DMS153 treated with DMSO at 0.1 percent for 48 hours (cell line): ENCODE measurements at regions not wholly inside any gene's neighbourhood (a gene's known extent, or its start where the extent isn't known, plus 50 kb on each side); places are given as distances from the start of the nearest gene placed in this dataset.
"Not testable (repeated sequence)": the region's sequence is repeated elsewhere in the genome, so short reads cannot be mapped to it uniquely, and the experiment has no call there.

Source experiments
- DNase-seq: peaks from one replicate; lab custom pipeline; 2025; ENCODE audit not compliant: unreplicated experiment; lab: John Stamatoyannopoulos, UW

- DNase-seq = no peak
Measured at GRCh38 chr12:84075991-84076390, 836.6 kb downstream of the SLC6A15 start.

GRCh38 chr12:84073401-84073800 is 839.2 kb downstream of the SLC6A15 start:
- no peak for DNase-seq

DNA sequence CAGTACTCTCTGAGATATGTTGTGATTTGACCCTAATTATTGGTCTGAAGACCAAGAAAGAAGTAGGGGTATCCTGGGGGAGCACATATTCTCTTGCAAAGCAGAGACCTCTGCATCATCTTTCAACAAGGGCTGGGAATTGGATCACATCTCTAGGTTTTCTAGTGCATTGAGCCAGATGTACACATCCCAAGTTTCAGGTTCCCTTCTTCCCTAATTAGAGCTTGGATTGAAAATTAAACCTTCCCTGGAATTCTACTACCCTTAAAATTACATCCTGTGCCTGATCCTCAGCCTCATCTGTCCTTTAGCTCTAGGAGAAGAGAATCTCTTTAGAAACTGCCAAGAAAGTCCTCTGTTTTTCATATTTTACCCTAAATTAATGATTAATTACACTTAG is 839.6 kb downstream of the SLC6A15 start:
- no peak for DNase-seq

GRCh38 chr12:84070292-84070691 is 842.3 kb downstream of the SLC6A15 start:
- no peak for DNase-seq

DNA sequence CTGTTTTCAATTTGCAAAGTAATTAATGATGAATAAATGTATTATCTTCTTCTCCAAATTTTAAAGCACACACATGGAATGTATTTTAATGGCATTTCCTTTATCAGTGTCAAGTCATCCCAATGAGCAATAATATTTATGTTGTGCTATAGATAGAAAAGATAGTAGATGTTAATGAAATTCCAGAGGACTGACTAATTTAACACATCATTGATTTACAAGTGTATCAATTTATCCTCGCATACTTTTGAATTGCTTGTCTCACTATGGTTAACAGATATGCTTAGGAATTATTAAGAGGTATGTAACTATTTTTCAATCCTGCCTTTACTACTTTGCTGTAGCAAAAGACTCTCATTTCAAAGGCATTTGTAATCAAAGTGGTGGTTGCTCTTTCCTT is 842.9 kb downstream of the SLC6A15 start:
- DNase-seq = no peak

GRCh38 chr12:84069198-84069597 is 843.4 kb downstream of the SLC6A15 start:
- DNase-seq = no peak

DNA sequence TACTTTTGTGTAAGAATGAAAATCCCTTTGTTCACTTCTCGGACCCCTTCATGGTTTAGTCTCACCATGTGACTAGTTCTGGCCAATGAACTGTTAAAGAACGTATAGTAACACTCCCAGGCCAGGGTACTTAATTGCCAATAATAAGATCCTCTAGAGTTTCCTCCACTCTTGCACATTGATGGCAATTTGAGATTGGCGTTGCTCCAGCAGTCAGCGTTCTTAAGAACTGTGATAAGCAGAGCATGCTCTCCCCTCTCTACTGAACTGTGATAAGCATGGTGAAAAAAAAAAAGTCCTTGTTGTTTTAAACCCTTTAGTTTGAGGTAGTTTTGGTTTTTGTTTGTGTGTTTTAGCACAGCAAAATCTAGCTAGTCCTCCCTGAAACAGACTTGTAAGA is 854.5 kb downstream of the SLC6A15 start:
- no peak for DNase-seq

DNA sequence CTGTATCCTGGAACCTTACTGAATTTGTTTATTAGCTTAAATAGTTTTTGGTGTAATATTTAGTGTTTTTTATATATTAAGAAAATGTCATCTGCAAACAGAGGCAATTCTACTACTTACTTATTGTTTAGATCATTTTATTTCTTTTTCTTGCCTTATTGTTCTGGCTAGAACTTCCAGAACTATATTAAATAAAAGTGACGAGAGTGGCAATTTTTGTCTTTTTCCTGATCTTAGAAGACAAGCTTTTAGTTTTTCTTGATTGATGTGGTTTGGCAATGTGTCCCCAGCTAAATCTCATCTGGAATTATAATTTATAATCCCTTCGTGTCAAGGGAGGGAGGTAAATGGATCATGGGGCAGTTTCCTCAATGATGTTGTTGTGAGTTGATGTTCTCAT is 857.8 kb downstream of the SLC6A15 start:
- no peak for DNase-seq

GRCh38 chr12:84047881-84048280 is 864.7 kb downstream of the SLC6A15 start:
- no peak for DNase-seq

DNA sequence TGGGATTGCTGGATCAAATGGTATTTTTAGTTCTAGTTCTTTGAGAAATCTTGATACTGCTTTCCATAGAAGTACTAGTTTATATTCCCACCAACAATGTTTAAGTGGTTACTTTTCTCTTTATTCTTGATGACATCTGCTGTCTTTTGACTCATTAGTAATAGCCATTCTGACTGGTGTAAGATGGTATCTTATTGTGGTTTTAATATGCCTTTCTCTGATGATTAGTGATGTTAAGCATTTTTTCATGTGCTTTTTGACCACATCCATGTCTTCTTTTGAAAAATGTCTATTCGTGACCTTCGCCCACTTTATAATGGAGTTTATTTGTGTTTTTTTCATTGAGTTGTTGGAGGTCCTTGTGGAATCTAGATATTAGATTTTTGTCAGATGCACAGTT is 865.7 kb downstream of the SLC6A15 start:
- no peak for DNase-seq

- DNase-seq = no peak
Measured at GRCh38 chr12:84043355-84043754, 869.2 kb downstream of the SLC6A15 start.

DNA sequence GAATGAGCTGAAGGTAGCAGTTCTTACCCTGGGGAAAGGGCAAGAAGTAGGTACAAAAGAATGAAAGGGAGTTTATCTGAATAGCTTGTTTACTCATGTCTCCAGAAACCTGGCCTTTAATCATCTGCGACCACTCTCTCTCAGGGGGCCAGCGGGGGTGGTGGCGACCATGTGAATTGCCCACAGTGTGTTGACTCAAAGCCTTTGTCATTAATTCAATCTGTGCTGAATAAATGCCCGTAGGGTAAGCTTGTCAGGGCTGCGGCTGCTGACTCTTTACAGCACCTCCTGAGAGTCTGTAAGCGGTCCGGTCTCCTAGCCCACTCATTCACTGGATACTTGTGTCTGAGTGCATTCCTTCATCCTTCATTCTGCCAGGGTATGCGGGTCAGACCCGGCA is 874.4 kb downstream of the SLC6A15 start:
- no peak for DNase-seq

GRCh38 chr12:84036912-84037311 is 875.7 kb downstream of the SLC6A15 start:
- no peak for DNase-seq

DNA sequence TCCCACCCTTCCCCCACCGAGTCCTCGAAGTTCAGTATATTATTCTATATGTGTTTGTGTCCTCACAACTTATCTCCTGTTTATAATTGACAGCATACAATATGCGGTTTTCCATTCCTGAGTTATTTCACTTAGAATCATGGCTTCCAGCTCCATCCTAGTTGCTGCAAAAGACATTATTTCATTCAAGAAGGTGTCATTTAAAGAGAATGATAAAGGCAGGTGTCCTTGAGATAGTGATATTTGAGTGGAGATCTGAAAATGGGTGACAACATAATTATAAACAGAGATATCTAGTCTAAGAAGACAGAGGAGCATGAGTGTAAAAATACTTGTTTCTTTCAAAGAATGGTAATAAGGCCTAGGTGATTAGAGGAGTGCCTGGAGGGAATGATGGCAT is 876.8 kb downstream of the SLC6A15 start:
- no peak for DNase-seq

- no peak for DNase-seq
Measured at GRCh38 chr12:84034871-84035270, 877.7 kb downstream of the SLC6A15 start.

DNA sequence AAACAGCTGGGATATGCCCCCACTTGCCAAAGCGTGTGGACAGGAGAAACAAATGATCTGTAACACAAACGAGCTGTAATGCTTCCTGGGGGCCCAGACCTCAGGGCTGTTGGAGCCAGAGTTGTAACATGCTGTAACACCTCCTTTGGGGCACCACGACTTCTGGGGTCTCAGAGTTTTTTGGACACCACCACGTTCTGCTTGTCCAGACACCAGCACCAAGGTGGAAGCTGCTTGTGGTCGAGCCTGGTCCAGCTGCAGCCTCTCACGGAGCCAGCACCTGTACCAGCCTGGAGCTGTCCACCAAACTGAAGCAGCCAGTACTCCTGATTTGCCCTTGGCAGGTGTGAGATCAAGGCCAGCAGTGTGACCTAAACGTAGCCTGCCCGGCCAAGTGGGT is 879.4 kb downstream of the SLC6A15 start:
- DNase-seq = no peak

DNA sequence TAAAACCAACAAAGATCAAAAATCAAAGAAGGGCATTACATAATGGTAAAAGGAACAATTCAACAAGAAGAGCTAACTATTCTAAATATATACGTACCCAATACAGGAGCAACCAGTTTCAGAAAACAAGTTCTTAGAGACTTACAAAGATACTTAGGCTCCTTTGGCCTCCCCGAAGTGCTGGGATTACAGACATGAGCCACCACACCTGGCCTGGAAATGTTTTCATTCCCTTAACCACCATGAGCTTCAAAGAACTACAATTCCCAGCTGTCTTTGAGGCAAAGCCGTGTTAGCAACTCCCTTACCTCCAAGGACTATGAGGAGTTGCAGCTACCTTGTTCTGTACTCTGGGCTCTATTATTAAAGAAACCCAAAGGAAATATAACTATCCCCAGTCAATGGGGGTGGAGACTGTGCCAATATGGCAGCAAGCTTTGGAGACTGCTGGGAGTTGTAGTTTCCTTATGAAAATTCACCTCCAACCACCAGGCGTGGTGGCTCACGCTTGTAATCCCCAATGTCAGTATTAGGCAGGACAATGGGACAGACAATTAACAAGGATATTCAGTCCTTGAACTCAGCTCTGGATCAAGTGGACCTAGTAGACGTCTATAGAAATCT is 893.9 kb downstream of the SLC6A15 start:
- DNase-seq = not testable (repeated sequence)

GRCh38 chr12:84016956-84017355 is 895.6 kb downstream of the SLC6A15 start:
- no peak for DNase-seq

DNA sequence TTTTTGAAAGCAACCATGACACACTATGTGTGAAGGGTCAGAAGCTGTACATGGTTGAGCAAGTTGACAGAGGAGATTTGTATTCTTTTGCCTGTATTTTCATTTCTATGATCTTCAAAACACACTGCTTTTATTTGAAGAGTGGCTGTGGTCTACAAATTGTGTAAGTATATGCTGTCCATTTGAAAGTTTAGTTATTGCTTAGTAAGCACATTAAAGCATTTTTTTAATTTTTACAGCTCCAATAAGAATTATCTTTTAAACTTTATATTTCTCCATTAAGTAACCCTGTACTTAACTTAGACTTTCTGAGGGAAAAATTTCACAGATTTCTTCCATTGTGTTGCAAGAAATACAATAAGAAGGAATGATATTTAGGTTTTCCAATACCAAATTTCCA is 915.2 kb downstream of the SLC6A15 start:
- DNase-seq = no peak

- no peak for DNase-seq
Measured at GRCh38 chr12:83996671-83997070, 915.9 kb downstream of the SLC6A15 start.

- peak; percentile 2 for DNase-seq
Measured at GRCh38 chr12:83985084-83985483, 927.5 kb downstream of the SLC6A15 start.

DNA sequence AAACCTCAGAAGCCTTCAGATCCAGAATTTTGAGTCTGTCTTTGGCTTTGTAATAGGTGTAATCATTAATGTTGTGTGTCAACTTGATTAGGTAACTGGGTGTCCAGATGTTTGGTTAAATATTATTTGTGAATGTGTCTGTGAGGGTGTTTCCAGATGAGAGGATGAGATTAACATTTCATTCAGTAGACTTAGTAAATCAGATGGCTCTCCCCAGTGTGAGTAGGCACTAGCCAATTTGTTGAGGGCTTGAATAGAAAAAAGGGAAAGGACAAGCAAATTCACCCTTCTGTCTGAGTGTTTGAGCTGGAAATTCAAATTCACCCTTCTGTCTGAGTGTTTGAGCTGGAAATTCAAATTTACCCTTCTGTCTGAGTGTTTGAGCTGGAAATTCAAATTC is 932.2 kb downstream of the SLC6A15 start:
- no peak for DNase-seq

GRCh38 chr12:83979785-83980184 is 932.8 kb downstream of the SLC6A15 start:
- no peak for DNase-seq

DNA sequence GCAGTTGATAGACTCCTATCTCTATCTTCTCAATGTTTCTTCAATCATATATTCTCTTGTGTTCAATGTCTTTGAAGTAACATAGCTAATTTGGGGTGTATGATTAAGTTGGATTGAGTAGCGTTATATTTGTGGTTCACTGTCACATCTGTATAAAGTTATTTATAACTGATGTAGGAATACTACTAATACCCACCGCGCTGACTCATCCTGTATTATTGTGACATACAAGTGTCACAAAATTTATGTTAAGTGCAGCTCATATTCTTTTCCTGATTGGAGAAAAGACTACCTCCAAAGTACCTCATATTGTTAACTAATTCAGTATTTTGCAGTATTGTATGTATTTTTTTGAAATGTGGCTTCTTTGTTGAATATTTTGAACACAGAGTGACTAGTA is 940.8 kb downstream of the SLC6A15 start:
- DNase-seq = no peak
